Stimulated activated CD8-positive, alpha-beta memory T cell treated with anti-CD3 and anti-CD28 coated beads, Interleukin-7, amount 100 ng/mL, for 48 hours (primary cell): ENCODE measurements at regions not wholly inside any gene's neighbourhood (a gene's known extent, or its start where the extent isn't known, plus 50 kb on each side); places are given as distances from the start of the nearest gene placed in this dataset.
"Not testable (repeated sequence)": the region's sequence is repeated elsewhere in the genome, so short reads cannot be mapped to it uniquely, and the experiment has no call there.

Experiments
- DNase-seq, 2 donors: peaks; one replicate each; pipeline ENCODE4 v3.0.0-alpha.2; 2020; ENCODE audit warnings: low read depth in 1 of 2; ENCODE audit errors: extremely low read depth in 1 of 2

DNA sequence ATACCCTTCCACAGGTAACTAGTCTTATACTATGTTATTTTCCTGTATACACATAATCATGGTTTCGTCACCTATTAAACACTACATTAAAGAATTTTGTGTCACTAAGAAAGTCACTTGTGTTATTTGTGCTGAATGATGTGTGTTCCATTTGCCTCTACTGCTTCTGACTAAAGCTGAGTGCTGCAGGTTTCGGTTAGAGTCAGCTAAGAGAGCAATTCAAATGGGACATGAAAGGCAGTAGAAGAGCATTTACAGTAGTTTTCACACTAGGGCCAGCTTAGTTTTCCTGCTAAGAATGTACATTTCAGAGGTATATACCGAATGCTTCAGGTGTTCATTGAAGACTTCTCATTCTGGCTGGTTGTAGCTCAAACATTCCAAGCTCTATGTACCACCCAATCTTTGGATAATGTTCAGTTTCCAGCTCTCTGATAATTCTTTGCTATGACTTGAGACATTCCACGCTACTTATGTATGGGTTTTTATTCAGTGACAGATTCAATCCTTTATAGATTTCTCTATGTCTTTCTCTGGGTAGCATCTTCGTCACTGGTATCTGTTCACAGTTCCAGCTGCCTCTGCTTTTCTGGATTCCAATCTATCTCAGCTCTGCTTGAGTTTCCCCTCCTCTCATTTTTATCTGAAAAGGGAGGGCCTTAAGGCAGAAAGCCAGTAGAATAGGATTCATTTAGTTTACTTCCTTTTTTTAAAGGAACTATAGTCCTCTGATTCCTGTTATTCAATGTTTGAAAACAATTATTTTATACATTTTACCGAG is 164.4 kb downstream of the CXXC4 start:
- no peak for DNase-seq

- not testable (repeated sequence) for DNase-seq
Measured at GRCh38 chr4:104326991-104327694, 167.6 kb downstream of the CXXC4 start.

DNA sequence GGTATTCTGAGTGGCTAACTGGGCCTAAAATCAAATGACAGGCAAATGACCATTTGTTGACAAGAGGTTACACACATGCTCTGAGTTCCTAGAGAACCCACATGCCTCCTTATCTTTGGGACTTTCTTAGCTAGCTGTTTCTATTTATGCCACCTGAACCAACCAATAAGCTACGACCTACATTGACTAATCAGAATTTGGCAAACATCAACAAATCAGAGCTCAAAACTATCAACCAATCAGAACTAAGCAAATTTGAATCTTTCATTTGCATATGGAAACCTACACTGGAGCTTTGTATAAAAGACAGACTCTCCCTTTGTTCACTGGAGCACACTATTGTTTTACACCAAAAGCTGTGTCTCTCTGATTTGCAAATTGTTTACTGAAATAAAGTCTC is 192.0 kb downstream of the CXXC4 start:
- no peak for DNase-seq

- DNase-seq, result no peak
Measured at GRCh38 chr4:104294811-104295210, 199.9 kb downstream of the CXXC4 start.

GRCh38 chr4:104286867-104287266 is 207.8 kb downstream of the CXXC4 start:
- DNase-seq, result no peak

GRCh38 chr4:104283303-104283702 is 211.4 kb downstream of the CXXC4 start:
- DNase-seq, result no peak

DNA sequence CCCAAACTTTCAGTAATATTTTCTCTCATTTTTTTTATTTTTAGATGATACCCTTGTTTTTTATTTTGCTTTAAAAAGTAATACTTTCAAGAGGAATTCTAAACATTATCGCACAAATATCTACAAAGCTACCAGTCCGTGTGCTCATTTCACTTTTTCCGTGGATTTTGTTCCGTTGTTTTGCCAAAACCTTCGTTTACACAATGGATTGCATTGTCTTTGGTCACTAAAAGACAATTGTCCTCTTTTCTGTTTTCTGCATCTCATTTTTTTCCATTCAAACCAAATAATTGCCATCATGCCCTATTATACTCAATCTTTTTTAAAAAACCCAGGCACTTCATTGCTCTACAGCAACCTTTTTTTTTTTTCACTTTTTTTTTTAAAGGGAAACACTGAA is 214.9 kb downstream of the CXXC4 start:
- DNase-seq, result no peak

GRCh38 chr4:104272966-104273365 is 221.7 kb downstream of the CXXC4 start:
- no peak for DNase-seq

- DNase-seq, result not testable (repeated sequence)
Measured at GRCh38 chr4:104269603-104270002, 225.1 kb downstream of the CXXC4 start.

GRCh38 chr4:104263100-104263499 is 231.6 kb downstream of the CXXC4 start:
- no peak for DNase-seq

GRCh38 chr4:104262678-104263077 is 232.0 kb downstream of the CXXC4 start:
- DNase-seq, result no peak

DNA sequence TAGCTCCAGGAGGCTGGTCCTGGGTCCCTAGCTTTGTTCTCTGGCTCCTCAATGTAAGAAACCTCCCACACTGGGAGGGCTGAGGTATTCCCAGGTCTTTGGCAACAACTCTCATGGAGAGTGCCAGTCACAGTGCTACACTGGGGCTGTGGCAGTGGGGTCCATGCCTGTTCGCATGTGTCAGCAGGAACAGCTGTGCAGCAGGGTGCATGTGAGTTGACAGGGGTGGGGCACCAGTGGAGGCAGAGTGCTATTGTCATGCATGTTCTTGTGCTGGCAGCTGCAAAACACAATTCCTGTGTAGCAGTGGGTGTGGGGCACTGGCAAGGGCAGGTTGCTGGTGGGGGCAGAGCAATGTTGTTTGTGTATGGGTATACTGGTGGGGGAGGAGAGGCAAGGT is 246.0 kb downstream of the CXXC4 start:
- no peak for DNase-seq

- DNase-seq, result no peak
Measured at GRCh38 chr4:104235967-104236366, 258.7 kb downstream of the CXXC4 start.

GRCh38 chr4:104217526-104217925 is 277.2 kb downstream of the CXXC4 start:
- DNase-seq, result no peak

DNA sequence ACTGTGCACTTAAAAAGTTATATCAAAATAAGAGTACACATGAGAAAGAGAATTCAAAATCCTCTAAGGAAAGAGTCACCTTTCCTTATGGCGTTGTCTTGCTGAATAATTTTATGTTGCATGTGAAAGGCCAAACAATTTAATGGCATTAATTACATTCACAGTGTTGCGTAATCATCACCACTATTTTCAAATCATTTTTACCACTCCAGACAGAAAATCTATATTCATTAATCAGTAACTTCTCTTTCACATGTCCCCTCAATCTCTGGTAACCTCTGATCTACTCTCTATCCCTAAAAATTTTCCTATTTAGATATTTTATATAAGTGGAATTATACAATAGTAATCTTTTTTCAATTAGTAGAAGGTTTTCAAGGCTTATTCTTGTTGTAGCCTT is 283.0 kb downstream of the CXXC4 start:
- no peak for DNase-seq

GRCh38 chr4:104210420-104210819 is 284.3 kb downstream of the CXXC4 start:
- DNase-seq, result no peak

GRCh38 chr4:104206784-104207183 is 287.9 kb downstream of the CXXC4 start:
- DNase-seq, result no peak

GRCh38 chr4:104205116-104205515 is 289.6 kb downstream of the CXXC4 start:
- no peak for DNase-seq

DNA sequence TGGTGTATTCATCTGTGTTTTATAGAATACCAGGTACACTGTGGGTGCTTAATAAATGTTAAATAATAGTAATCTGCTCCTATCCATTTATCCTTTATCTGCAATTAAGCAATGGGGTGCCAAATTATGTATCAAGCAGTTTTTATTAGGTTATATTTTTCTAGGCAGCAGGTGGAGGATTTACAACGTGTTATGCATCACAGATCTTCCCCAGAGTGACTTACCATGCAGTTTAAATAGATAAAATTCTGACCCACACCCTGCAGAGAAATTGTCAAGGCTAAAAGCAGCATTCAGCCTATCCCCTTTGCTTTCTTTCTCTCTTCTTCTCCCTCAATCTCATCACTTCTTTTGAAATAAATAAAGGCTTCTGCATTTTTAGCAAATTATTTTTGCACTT is 306.4 kb downstream of the CXXC4 start:
- no peak for DNase-seq

GRCh38 chr4:104169437-104169836 is 325.3 kb downstream of the CXXC4 start:
- no peak for DNase-seq

GRCh38 chr4:104166749-104167148 is 327.9 kb downstream of the CXXC4 start:
- no peak for DNase-seq

GRCh38 chr4:104163820-104164219 is 330.9 kb downstream of the CXXC4 start:
- no peak for DNase-seq
